RWPE2 (cell line): ENCODE measurements at regions not wholly inside any gene's neighbourhood (a gene's known extent, or its start where the extent isn't known, plus 50 kb on each side); places are given as distances from the start of the nearest gene placed in this dataset.

Experiments used
- ATAC-seq: fragments of 200-7000 bp; cut with Tn5 transposase; 3 replicates; pipeline ENCODE4 v1.9.1; 2021; ENCODE audit warnings: low read depth
- DNase-seq: peaks from one replicate; pipeline ENCODE4 v3.0.0-alpha.2; 2020; ENCODE audit warnings: low spot score
- H3K27ac ChIP-seq: fragments of 450-650 bp; 2 replicates; pipeline ENCODE4 v1.5.1; 2017; ENCODE audit warnings: mild to moderate bottlenecking; ENCODE audit not compliant: poor library complexity, severe bottlenecking
- H3K27me3 ChIP-seq: fragments of 250-450 bp; sonication (Bioruptor Pico); 2 replicates; pipeline ENCODE4 v1.5.1; 2021; ENCODE audit warnings: mild to moderate bottlenecking, moderate library complexity; ENCODE audit not compliant: insufficient read depth, poor library complexity, severe bottlenecking
- H3K36me3 ChIP-seq: fragments of 250-450 bp; sonication (Bioruptor Pico); 2 replicates; pipeline ENCODE4 v1.5.1; 2020; ENCODE audit warnings: low read depth, mild to moderate bottlenecking, moderate library complexity
- H3K4me1 ChIP-seq: fragments of 250-450 bp; sonication (Bioruptor Pico); 2 replicates; pipeline ENCODE4 v1.5.1; 2021; ENCODE audit warnings: mild to moderate bottlenecking, moderate library complexity; ENCODE audit not compliant: insufficient read depth, poor library complexity, severe bottlenecking
- H3K4me3 ChIP-seq: fragments of 250-450 bp; sonication (Bioruptor Pico); 2 replicates; pipeline ENCODE4 v1.5.1; 2021; ENCODE audit warnings: mild to moderate bottlenecking, moderate library complexity; ENCODE audit not compliant: severe bottlenecking
- H3K9me3 ChIP-seq: fragments of 250-450 bp; sonication (Bioruptor Pico); 2 replicates; pipeline ENCODE4 v1.5.1; 2021; ENCODE audit warnings: mild to moderate bottlenecking, moderate library complexity; ENCODE audit not compliant: severe bottlenecking
- CTCF ChIP-seq: fragments of 450-650 bp; IDR thresholded peaks from one replicate; pipeline ENCODE4 v1.5.1; 2017; ENCODE audit warnings: mild to moderate bottlenecking, moderate library complexity; ENCODE audit not compliant: poor library complexity, severe bottlenecking

GRCh38 chr4:164538097-164538496 is 215.8 kb upstream of the SMIM31 start:
- DNase-seq: no peak
- no peaks in the 10 kb centered on the region for H3K27me3 ChIP-seq
- peak overlapping the region; percentile 75 for H3K27ac ChIP-seq
- H3K4me1 ChIP-seq: peaks cover 18% of the 10 kb centered on the region
- ATAC-seq: no peak
- no peaks in the 10 kb centered on the region for H3K9me3 ChIP-seq
- H3K36me3 ChIP-seq: no peaks in the 10 kb centered on the region
- no peak overlapping the region for H3K4me3 ChIP-seq
- no peak for TF ChIP-seq CTCF

- no peak for ATAC-seq
- H3K4me1 ChIP-seq: peaks cover 16% of the 10 kb centered on the region
- TF ChIP-seq CTCF: no peak
- H3K27me3 ChIP-seq: no peaks in the 10 kb centered on the region
- H3K27ac ChIP-seq: no peak overlapping the region
- no peaks in the 10 kb centered on the region for H3K36me3 ChIP-seq
- DNase-seq: no peak
- H3K9me3 ChIP-seq: no peaks in the 10 kb centered on the region
- no peak overlapping the region for H3K4me3 ChIP-seq
Measured at GRCh38 chr4:164540987-164541386, 212.9 kb upstream of the SMIM31 start.

- Histone ChIP-seq H3K4me1 (peaks cover 5% of the 10 kb centered on the region), H3K27ac (no peak overlapping the region), H3K9me3 (no peaks in the 10 kb centered on the region), H3K36me3 (no peaks in the 10 kb centered on the region), H3K27me3 (no peaks in the 10 kb centered on the region), H3K4me3 (no peak overlapping the region)
- DNase-seq (no peak), ATAC-seq (no peak)
- no peak for TF ChIP-seq CTCF
Measured at GRCh38 chr4:164542431-164542830, 211.5 kb upstream of the SMIM31 start.

GRCh38 chr4:164550989-164551712 is 202.8 kb upstream of the SMIM31 start:
- Histone ChIP-seq H3K4me3 (no peak overlapping the region), H3K27ac (no peak overlapping the region), H3K4me1 (no peaks in the 10 kb centered on the region), H3K9me3 (no peaks in the 10 kb centered on the region), H3K27me3 (no peaks in the 10 kb centered on the region), H3K36me3 (no peaks in the 10 kb centered on the region)
- DNase-seq: no peak
- TF ChIP-seq CTCF: no peak
- no peak for ATAC-seq

- no peaks in the 10 kb centered on the region for H3K9me3 ChIP-seq
- DNase-seq (no peak), ATAC-seq (no peak)
- no peak overlapping the region for H3K4me3 ChIP-seq
- H3K36me3 ChIP-seq: no peaks in the 10 kb centered on the region
- TF ChIP-seq CTCF: no peak
- H3K27ac ChIP-seq: no peak overlapping the region
- no peaks in the 10 kb centered on the region for H3K27me3 ChIP-seq
- no peaks in the 10 kb centered on the region for H3K4me1 ChIP-seq
Measured at GRCh38 chr4:164551713-164552040, 202.3 kb upstream of the SMIM31 start.
